DND-41 (cell line): ENCODE measurements at regions not wholly inside any gene's neighbourhood (a gene's known extent, or its start where the extent isn't known, plus 50 kb on each side); places are given as distances from the start of the nearest gene placed in this dataset.
"Not testable (repeated sequence)": the region's sequence is repeated elsewhere in the genome, so short reads cannot be mapped to it uniquely, and the experiment has no call there.

Source experiments
- ATAC-seq: fragments of 200-7000 bp; cut with Tn5 transposase; 3 replicates; pipeline ENCODE4 v1.9.1; 2021; ENCODE audit warnings: low read depth; ENCODE audit not compliant: insufficient read depth
- DNase-seq: peaks from one replicate; pipeline ENCODE4 v3.0.0-alpha.2; 2020
- H2AFZ ChIP-seq: 2 replicates; pipeline ENCODE4 v1.6.0; 2012; ENCODE audit warnings: low read depth, low read length
- H3K27ac ChIP-seq: 2 replicates; pipeline ENCODE4 v1.5.1; 2012; ENCODE audit warnings: low read length, inconsistent platforms
- H3K27me3 ChIP-seq: fragments of 200-600 bp; sonication (generic); 2 replicates; pipeline ENCODE4 v1.6.0; 2012; ENCODE audit warnings: low read length, mild to moderate bottlenecking, inconsistent platforms; ENCODE audit not compliant: insufficient read depth, poor library complexity
- H3K36me3 ChIP-seq: 2 replicates; pipeline ENCODE4 v1.5.1; 2012; ENCODE audit warnings: low read length, inconsistent platforms; ENCODE audit not compliant: insufficient read depth
- H3K4me1 ChIP-seq: 2 replicates; pipeline ENCODE4 v1.5.1; 2012; ENCODE audit warnings: mild to moderate bottlenecking, low read length; ENCODE audit not compliant: insufficient read depth
- H3K4me2 ChIP-seq: 2 replicates; pipeline ENCODE4 v1.6.0; 2012; ENCODE audit warnings: mild to moderate bottlenecking, moderate library complexity, low read length, inconsistent platforms; ENCODE audit not compliant: insufficient read depth
- H3K4me3 ChIP-seq, 2 experiments: fragments of 200-600 bp in 1 of 2; shearing (Covaris generic) in 1 of 2; 2 replicates each; pipeline ENCODE4 v1.5.1; 2012 to 2016; ENCODE audit warnings: inconsistent platforms in 2 of 2, low read length in 2 of 2, mild to moderate bottlenecking in 2 of 2, low read depth in 1 of 2, moderate library complexity in 1 of 2
- H3K79me2 ChIP-seq: 2 replicates; pipeline ENCODE4 v1.6.0; 2012; ENCODE audit warnings: low read length, inconsistent platforms; ENCODE audit not compliant: insufficient read depth
- H3K9ac ChIP-seq: 2 replicates; pipeline ENCODE4 v1.6.0; 2012; ENCODE audit warnings: low read depth, mild to moderate bottlenecking, inconsistent platforms, low read length, moderate library complexity
- H3K9me3 ChIP-seq: 2 replicates; pipeline ENCODE4 v1.5.1; 2012; ENCODE audit warnings: low read length, moderate library complexity, mild to moderate bottlenecking, inconsistent platforms; ENCODE audit not compliant: insufficient read depth, severe bottlenecking
- H4K20me1 ChIP-seq: 2 replicates; pipeline ENCODE4 v1.6.0; 2012; ENCODE audit warnings: low read length; ENCODE audit not compliant: insufficient read depth
- CTCF ChIP-seq: IDR thresholded peaks from 2 replicates; pipeline ENCODE4 v1.5.1; 2012; ENCODE audit warnings: borderline replicate concordance, low read length, moderate library complexity, mild to moderate bottlenecking; ENCODE audit not compliant: poor library complexity, severe bottlenecking; ENCODE audit errors: extremely low read depth
- EZH2 ChIP-seq: IDR thresholded peaks from 3 replicates; pipeline ENCODE4 v1.6.1; 2012; ENCODE audit warnings: borderline replicate concordance, low read depth, mild to moderate bottlenecking, moderate library complexity, low read length, inconsistent platforms; ENCODE audit not compliant: severe bottlenecking

GRCh38 chr12:17028348-17028747, 422.4 kb upstream of the LMO3 start:
- no peak for TF ChIP-seq EZH2
- TF ChIP-seq CTCF: no peak
- H4K20me1 ChIP-seq: no peaks in the 10 kb centered on the region
- no peak for ATAC-seq
- no peaks in the 10 kb centered on the region for H3K4me1 ChIP-seq
- no peak for DNase-seq
- no peak overlapping the region for H3K27ac ChIP-seq
- H3K36me3 ChIP-seq: no peaks in the 10 kb centered on the region
- no peak overlapping the region for H3K9ac ChIP-seq
- no peak overlapping the region for H2AFZ ChIP-seq
- no peak overlapping the region for H3K4me3 ChIP-seq
- no peaks in the 10 kb centered on the region for H3K9me3 ChIP-seq
- no peaks in the 10 kb centered on the region for H3K79me2 ChIP-seq
- no peaks in the 10 kb centered on the region for H3K27me3 ChIP-seq
- H3K4me2 ChIP-seq: no peak overlapping the region

- not testable (repeated sequence) for H3K9ac ChIP-seq, DNase-seq, H3K4me3 ChIP-seq, H3K4me2 ChIP-seq, H3K9me3 ChIP-seq, ATAC-seq, H3K27ac ChIP-seq, H3K27me3 ChIP-seq, H3K4me1 ChIP-seq, H4K20me1 ChIP-seq, H3K36me3 ChIP-seq, H3K79me2 ChIP-seq, H2AFZ ChIP-seq
Observed at GRCh38 chr12:17025424-17025823, 419.5 kb upstream of the LMO3 start.

- H3K9me3 ChIP-seq: no peaks in the 10 kb centered on the region
- H3K9ac ChIP-seq: no peak overlapping the region
- H2AFZ ChIP-seq: no peak overlapping the region
- no peaks in the 10 kb centered on the region for H3K4me1 ChIP-seq
- H4K20me1 ChIP-seq: no peaks in the 10 kb centered on the region
- no peaks in the 10 kb centered on the region for H3K36me3 ChIP-seq
- H3K27me3 ChIP-seq: no peaks in the 10 kb centered on the region
- no peaks in the 10 kb centered on the region for H3K79me2 ChIP-seq
- no peak overlapping the region for H3K27ac ChIP-seq
- ATAC-seq: no peak
- no peak for DNase-seq
- H3K4me3 ChIP-seq: no peak overlapping the region
- H3K4me2 ChIP-seq: no peak overlapping the region
- no peak for TF ChIP-seq EZH2
- no peak for TF ChIP-seq CTCF
Observed at GRCh38 chr12:17020765-17021164, 414.8 kb upstream of the LMO3 start.

- Histone ChIP-seq H3K4me1 (no peaks in the 10 kb centered on the region), H3K9me3 (no peaks in the 10 kb centered on the region), H2AFZ (no peak overlapping the region), H3K4me3 (no peak overlapping the region), H3K9ac (no peak overlapping the region), H3K4me2 (no peak overlapping the region), H3K36me3 (no peaks in the 10 kb centered on the region), H3K27me3 (no peaks in the 10 kb centered on the region), H3K79me2 (no peaks in the 10 kb centered on the region), H3K27ac (no peak overlapping the region), H4K20me1 (no peaks in the 10 kb centered on the region)
- no peak for TF ChIP-seq EZH2
- no peak for TF ChIP-seq CTCF
- DNase-seq: no peak
- ATAC-seq: no peak
Observed at GRCh38 chr12:17017402-17017801, 411.4 kb upstream of the LMO3 start.
